ENCODE measurements at regions not wholly inside any gene's neighbourhood (a gene's known extent, or its start where the extent isn't known, plus 50 kb on each side); places are given as distances from the start of the nearest gene placed in this dataset.

GRCh38 chr10:105968666-105969065 is 1195.8 kb downstream of the SORCS1 start:
- intact Hi-C loops (cut with DNase I): no loop called here
- no peak overlapping the region for H3K27ac ChIP-seq
- no peaks in the 10 kb centered on the region for H3K4me1 ChIP-seq
- no peak for DNase-seq
- no peak for TF ChIP-seq CTCF (IDR thresholded peaks at IDR 0.05)
- 57 to 61% (median 60%) methylated on average over 3 of the region's 3 CpGs for WGBS, 3 donors
- no peak overlapping the region for H3K4me3 ChIP-seq
- H3K36me3 ChIP-seq (ENCODE audit: insufficient read depth in 1 of 2, low read depth in 1 of 2): no peaks in the 10 kb centered on the region
- no peak for ATAC-seq
- no peaks in the 10 kb centered on the region for H3K27me3 ChIP-seq (ENCODE audit: insufficient read depth in 3 of 3, low read length in 2 of 3)
- no peaks in the 10 kb centered on the region for H3K9me3 ChIP-seq

- WGBS, 3 donors: 74 to 79% (median 74%) methylated on average over 1 of the region's 1 CpG
- Histone ChIP-seq H3K9me3 (no peaks in the 10 kb centered on the region), H3K27ac (no peak overlapping the region), H3K4me3 (no peak overlapping the region), H3K4me1 (no peaks in the 10 kb centered on the region), H3K36me3 (ENCODE audit: insufficient read depth in 1 of 2, low read depth in 1 of 2) (no peaks in the 10 kb centered on the region), H3K27me3 (ENCODE audit: insufficient read depth in 3 of 3, low read length in 2 of 3) (no peaks in the 10 kb centered on the region)
- ATAC-seq (no peak), DNase-seq (no peak)
- intact Hi-C loops (cut with DNase I): no loop called here
- no peak for TF ChIP-seq CTCF (IDR thresholded peaks at IDR 0.05)
Measured at GRCh38 chr10:105967256-105967655, 1197.2 kb downstream of the SORCS1 start.

DNA sequence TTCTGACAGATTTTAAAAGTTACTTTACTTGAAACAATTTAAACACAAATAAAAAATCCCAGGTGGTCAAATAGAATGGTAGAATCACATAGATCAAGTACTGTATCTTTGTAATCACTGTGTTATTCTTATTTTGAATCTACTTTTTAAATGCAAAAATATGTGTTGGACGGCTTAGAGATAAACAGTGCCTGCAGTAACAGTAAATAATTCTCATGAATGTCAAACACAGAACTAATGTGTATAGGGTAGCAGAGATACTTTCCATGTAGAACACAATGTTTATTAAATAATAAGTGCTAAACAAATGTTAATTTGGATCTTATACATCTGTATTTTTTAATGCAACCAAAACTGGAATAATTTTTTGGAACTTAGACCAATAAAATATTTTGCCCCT is 1199.4 kb downstream of the SORCS1 start:
- H3K36me3 ChIP-seq (ENCODE audit: insufficient read depth in 1 of 2, low read depth in 1 of 2): no peaks in the 10 kb centered on the region

DNA sequence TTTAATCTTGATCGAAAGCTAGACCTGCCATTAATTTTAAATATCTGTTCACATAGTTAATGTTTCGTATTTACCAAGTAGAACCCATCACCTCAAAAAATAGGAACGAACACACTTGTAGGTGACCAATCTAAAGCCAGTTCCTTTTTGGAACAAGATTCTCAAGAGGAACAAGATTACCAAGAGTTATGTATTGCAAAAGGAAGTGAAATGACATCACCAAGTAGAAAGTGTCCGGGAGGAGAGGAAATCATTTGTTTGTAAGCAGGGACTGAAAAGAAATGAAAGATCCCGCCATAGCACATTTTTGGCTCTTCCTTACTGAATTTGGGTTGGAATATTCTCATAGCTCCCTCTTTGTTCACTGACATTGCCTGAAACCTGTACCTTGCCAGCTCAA is 1200.5 kb downstream of the SORCS1 start:
- intact Hi-C loops (cut with DNase I): no loop called here
- Histone ChIP-seq H3K36me3 (ENCODE audit: insufficient read depth in 1 of 2, low read depth in 1 of 2) (no peaks in the 10 kb centered on the region), H3K27ac (no peak overlapping the region), H3K27me3 (ENCODE audit: insufficient read depth in 3 of 3, low read length in 2 of 3) (no peaks in the 10 kb centered on the region), H3K4me3 (no peak overlapping the region), H3K4me1 (no peaks in the 10 kb centered on the region), H3K9me3 (no peaks in the 10 kb centered on the region)
- no peak for TF ChIP-seq CTCF (IDR thresholded peaks at IDR 0.05)
- 66 to 76% (median 75%) methylated on average over 5 of the region's 5 CpGs for WGBS, 3 donors
- ATAC-seq (no peak), DNase-seq (no peak)

More for the DNA sequence above, 1199.4 kb downstream of the SORCS1 start:
- no peaks in the 10 kb centered on the region for H3K27me3 ChIP-seq (ENCODE audit: insufficient read depth in 3 of 3, low read length in 2 of 3)
- TF ChIP-seq CTCF (IDR thresholded peaks at IDR 0.05): no peak
- ATAC-seq (no peak), DNase-seq (no peak)
- no peak overlapping the region for H3K4me3 ChIP-seq
- no peaks in the 10 kb centered on the region for H3K4me1 ChIP-seq
- no peaks in the 10 kb centered on the region for H3K9me3 ChIP-seq
- H3K27ac ChIP-seq: no peak overlapping the region
- intact Hi-C loops (cut with DNase I): no loop called here
- 69 to 73% (median 70%) methylated on average over 1 of the region's 1 CpG for WGBS, 3 donors

DNA sequence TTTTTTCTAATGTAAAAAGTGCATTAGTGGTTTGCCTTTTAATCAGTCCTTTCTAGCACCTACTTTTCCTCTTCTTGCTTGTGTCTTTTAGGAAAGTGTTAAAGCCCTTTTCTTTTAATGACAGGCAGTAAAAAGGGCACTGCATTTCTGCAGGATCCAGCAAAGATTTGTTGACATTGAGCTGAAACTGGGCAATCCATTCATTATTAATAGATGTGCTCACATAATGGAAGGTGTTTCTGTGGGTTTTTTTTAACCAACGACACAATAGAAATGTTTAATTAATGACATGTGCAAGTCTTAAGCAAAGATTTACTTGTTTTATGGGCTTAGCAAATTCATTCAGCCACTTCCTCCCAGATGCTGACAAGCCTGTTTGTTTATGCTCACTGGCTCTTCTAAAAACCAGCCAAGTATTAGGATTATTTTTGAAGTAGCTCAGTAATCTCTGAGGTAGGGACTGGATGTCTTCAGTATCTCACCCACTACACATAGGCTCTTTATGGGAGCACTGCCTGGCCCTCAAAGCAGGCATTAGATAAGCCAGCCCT is 1201.1 kb downstream of the SORCS1 start:
- WGBS, 3 donors: 5 to 7% (median 6%) methylated on average over 1 of the region's 1 CpG
- Histone ChIP-seq H3K27ac (no peak overlapping the region), H3K4me1 (no peaks in the 10 kb centered on the region), H3K4me3 (no peak overlapping the region), H3K36me3 (ENCODE audit: insufficient read depth in 1 of 2, low read depth in 1 of 2) (no peaks in the 10 kb centered on the region), H3K27me3 (ENCODE audit: insufficient read depth in 3 of 3, low read length in 2 of 3) (no peaks in the 10 kb centered on the region), H3K9me3 (no peaks in the 10 kb centered on the region)
- DNase-seq (no peak), ATAC-seq (no peak)
- TF ChIP-seq CTCF (IDR thresholded peaks at IDR 0.05): no peak
- intact Hi-C loops (cut with DNase I): no loop called here

Data from psoas muscle (tissue), 7 donors.